HG03025 (cell line): ENCODE measurements at regions not wholly inside any gene's neighbourhood (a gene's known extent, or its start where the extent isn't known, plus 50 kb on each side); places are given as distances from the start of the nearest gene placed in this dataset.
"Not testable (repeated sequence)": the region's sequence is repeated elsewhere in the genome, so short reads cannot be mapped to it uniquely, and the experiment has no call there.

Experiments used
- ATAC-seq: cut with Tn5 transposase; IDR thresholded peaks from one replicate; pipeline ENCODE4 v1.9.1; 2021; ENCODE audit warnings: mild to moderate bottlenecking, moderate library complexity; ENCODE audit not compliant: unreplicated experiment, low FRiP score

DNA sequence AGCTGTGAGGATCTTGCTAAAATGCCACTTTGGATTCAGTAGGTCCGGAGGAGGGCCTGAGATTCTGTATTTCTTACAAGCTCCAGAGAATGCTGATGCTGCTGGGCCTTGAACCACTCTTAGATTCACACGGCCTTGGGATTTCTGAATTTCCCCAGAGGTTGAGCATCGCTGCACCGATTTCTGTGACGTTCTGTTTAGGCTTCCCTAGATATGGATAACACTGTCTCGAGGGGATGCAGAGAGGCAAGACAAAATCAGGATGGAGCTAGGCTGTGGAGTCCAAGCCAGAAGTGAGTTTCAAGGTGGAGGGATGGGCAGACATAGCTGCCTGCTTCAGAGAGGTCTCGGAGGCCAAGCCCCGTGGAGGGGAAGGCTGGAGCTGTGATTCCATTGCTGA is 415.9 kb upstream of the PROX1 start:
- ATAC-seq, result no peak

DNA sequence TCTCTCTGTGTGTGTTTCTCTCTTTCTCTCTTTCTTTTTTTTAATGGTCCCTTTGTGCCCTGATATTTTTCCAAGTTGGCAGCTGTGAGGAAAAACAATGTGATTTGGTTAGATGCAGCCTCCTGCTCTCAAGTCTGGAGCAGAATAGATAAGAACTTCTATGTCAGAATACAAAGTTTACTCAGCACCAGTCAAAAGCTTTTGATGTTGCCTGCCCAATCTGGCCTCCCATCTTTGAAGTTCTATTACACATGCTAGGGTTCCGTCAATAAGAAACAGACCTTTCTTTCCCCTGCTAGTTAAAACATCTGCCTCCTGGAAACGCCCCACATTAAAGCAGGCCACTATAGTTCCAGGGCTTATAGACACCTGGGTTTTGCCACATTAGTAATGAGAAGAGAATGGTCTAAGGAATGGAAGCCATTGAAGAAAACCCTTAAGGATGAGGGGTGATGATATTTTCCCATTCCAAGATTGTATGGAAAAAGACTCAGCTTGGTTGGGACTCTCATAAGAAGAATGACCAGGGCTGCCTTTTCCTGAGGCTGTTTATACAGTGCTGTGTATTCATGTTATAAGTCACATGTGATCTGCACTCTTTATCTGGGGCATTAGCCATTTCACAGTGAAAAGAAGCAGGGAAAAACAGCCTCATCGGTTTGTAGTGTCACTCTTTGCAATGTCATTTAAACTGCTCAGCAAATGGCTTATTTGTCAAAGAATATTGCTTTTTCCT is 414.7 kb upstream of the PROX1 start:
- ATAC-seq, result no peak

DNA sequence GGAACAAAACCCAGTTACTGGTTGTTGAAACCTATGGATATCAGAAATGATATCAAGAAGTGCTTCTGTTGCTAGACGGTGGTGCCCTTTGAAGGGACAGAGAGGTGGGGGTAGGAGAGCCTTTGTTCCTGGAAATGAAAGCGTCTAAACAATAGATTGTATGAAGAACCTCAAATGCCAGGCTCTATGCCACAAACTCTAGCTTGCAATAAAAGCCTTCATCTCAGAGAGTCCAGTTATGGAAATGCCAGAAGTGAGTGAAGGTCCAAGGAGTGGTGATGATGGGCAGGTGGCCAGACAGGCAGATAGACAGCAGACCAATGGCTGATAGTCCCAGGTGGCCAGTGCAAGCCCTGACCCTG is 414.1 kb upstream of the PROX1 start:
- no peak for ATAC-seq

DNA sequence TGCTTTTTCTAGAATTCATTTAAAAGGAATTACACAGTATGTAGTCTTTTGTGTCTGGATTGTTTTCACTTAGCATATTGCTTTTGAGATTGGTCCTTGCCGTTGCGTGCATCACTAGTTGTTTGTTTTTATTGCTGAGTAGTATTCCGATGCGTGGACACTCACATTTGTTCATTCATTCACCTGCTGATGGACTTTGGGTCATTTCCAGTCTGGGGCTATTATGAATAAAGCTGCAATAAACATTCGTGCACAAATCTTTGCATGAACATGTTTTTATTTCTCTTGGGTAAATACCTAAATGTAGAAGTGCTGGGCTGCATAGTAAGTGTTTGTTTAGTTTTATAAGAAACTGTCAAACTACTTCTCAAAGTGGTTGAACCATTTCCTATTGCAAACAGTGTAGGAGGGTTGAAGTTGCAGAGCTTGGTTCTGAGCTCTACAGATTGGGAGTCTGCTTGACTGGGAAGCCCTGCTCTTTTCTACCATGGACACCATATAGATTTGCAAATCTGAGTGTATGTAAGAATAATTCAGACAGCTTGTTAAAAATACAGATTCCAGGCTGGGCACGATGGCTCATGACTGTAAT is 404.7 kb upstream of the PROX1 start:
- no peak for ATAC-seq

DNA sequence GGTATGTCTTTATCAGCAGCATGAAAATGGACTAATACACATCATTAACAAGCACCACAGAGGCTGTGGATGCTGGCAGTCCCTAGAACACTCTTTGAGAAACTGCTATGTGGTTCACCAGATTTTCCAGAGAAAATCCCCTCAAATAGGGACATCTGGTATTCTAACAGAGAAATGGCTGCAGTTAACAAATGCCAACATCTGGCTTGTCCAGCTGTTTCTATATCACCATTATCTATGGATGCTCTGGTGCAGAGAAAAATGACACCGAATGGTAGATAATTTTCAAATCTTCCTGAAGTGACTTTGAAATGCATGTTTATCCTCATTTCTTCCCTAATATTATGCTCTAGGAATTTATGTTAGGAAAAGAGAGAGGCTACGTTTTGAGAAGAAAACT is 403.5 kb upstream of the PROX1 start:
- ATAC-seq, result no peak

DNA sequence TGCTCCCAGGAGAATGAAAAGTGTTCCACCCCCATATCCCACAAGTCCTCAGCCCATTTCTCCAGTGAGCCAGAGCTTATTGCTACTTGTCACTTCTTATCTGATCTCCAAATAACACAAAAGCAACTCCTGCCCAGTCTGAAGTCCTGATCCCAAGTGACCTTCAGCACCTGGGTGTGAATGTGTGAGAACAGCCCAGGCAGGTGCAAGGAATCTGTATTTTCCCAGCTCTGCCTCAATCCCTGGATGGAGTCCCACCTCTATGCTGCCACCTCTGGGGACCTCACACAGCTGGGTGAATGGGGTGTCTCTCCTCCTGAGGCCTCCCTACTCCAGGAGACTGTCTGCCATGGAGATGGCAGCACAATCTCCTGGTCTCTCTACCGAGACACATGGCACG is 402.4 kb upstream of the PROX1 start:
- ATAC-seq, result no peak

DNA sequence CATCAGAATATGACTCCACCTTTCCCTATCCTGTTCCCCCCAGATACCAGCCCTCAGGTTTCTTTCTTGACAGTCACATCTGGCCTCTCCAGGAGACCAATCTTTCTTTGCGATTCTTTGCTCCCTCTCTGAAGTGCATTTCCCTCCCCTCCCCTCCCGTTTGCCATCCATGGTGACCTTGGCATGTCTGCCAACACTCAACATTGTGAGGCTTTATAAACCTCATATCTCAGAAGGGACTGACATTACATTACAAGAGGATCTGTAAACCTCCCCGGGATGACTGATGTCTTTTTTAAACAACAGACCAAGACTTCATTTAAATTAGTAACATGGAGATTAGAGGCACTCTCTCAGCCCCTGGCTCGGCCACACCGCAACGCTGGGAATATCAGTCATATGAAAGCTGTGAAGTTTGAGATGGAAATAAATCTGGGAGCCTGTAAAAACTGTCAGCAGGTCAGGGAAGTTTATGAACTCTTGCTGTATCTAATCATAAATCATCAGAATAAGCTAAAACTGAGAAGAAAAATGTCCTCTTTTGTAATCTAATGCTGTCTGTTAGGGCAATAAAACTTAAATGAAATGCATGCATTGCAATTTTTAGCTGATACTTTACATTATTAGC is 401.7 kb upstream of the PROX1 start:
- ATAC-seq, result no peak

DNA sequence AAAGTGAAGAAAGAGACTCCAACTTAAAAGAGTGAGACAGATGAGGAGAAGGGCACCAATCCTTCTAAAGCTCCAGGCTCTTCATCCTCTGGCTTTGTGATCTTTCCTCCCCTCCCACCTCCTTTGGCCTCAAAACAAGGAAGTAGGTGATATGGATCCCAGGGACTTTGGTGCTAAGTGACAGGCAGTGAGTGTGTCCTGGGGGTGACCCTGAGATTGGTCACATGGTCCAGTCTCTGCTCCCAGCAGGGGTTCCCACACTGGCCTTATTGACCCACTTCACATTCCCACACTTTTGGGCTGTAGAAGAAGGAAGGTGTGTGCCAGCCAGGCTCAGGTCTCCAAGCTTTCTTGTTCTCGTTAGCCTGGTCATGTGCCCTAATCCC is 401.2 kb upstream of the PROX1 start:
- no peak for ATAC-seq

DNA sequence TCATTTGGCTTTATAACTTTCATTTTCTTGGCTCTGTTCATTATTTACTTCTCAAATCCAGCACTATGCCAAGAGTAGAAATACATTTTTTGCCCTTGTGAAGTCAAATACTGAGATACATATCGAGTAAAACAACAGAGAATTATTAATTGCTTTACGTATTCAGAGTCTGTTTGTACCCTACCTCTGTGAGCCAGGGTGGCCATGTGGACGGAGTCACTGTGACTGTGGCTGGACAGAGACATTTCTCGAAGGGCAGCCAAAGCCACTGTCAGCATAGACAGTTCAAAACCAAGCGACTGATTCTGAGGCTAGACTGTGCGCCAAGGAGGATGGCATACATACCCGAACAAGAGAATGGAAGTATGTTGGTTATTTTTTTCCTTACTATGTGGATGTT is 391.0 kb upstream of the PROX1 start:
- no peak for ATAC-seq

DNA sequence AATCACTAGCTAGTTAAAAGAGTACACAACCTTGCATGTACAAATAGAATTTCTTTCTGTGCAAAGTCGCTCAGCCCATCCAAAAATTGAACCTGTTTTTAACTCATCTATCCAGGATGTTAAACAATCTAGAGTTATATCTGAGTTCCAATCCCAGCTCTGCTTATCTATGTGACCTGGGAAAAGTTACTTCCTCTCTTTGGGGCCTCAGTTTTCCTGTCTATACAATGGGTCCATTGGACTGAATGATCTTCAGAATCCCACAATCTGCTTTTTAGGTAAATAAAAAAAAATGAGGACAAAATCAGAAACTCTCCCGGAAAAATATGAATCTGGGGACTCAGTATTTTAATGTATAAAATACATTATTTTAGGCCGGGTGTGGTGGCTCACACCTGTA is 389.5 kb upstream of the PROX1 start:
- no peak for ATAC-seq

DNA sequence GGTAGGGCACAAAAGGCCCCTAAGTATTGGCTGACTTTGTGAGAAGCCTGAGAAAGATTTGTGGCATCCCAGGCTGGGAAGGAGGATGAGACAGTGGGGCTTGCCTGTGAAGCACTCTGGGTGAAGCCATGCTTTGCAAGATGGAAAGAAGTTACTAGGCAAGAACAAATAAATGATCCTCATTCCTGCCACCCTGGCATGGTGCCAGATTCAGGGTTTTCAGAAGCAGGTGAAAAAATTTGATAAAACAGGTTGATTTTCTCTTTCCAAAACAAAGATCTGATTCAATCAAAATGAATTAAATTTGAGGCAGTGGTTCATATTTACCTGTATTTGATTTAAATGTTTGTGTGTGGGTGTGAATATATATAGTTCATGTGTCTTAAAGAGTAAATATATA is 386.9 kb upstream of the PROX1 start:
- no peak for ATAC-seq

DNA sequence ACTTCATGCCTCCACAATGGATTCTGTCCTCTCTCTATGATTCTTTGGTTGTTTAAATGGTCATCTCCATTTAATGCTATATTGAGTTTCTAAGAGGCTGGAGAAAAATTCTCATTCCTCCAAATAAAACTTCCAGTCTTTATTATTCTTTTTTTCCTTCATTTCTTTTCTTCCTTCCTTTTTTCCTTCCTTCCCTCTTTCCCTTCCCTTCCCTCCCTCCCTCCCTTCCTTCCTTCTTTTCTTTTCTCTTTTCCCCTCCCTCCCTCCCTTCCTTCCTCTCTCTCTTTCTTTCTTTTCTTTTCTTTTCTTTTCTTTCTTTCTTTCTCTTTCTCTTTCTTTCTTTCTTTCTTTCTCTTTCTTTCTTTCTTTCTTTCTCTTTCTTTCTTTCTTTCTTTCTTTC is 386.1 kb upstream of the PROX1 start:
- ATAC-seq, result not testable (repeated sequence)

DNA sequence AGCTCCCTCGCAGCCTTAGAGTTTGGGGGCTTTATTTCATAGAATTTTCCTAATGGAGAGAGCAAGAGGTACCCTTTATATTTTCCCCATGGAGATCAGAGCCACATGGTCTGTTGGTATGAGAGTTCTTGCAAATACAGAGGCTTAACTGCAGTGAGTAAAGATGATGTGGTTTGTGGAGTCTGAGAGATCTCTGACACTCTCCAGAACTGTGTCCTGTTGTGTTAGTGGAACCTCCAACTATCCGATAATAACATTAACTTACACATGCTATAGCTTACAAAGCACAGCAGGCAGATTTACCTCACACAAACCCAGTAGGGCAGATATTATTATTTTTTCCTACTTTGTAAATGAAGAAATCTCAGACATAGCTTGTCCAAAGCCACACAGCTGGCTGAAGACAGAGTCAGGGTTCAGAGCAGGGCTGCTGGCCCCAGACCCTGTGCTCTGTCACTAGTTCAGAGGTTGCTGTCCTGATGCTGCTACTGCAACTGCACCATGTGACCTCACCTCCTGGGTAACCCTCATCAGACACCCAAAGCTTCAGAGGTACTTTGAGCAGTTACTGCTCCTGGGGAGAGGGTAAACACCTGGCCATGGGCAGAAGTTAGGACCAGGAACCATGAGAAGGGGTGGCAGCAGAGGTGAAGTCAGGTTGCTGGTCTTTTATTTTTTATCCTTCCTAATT is 384.8 kb upstream of the PROX1 start:
- no peak for ATAC-seq

DNA sequence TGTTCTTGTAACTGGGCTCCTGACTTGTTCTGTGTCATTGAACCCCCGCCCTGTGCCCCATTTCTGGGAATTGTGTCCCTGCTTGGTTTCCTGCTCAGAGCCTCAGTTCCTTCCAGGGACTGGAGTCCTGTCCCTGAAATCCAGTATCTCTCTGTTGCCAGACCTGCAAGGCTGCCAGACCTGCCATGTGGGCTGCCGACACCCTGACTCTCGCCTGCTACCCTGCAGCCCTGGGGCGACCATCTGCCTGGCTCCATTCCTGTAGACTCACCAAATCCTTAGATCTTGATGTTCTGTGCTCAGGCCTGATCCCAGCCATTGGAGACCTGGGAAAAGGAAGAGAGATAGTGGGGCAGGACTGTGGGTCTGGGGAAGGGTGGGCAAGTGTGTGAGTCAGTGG is 383.3 kb upstream of the PROX1 start:
- no peak for ATAC-seq

DNA sequence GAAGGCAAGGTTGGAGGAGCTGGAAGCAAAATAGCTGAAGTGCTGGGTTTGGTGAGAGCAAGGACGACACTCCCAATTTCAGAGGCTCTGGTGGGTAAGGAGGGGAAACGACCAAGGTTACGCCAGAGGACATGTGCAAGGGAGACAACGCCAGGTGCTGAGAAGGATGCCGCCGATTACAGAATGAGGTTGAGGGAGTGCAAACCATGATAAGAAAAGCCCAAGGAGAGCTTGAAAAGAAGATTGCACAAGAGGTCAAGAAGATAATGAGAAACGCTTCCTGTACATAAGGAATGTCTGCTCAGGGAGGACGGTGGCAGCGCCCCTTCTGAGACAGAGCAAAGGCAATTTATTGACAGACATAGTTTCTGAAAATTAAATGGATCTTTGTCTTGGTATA is 382.0 kb upstream of the PROX1 start:
- no peak for ATAC-seq

DNA sequence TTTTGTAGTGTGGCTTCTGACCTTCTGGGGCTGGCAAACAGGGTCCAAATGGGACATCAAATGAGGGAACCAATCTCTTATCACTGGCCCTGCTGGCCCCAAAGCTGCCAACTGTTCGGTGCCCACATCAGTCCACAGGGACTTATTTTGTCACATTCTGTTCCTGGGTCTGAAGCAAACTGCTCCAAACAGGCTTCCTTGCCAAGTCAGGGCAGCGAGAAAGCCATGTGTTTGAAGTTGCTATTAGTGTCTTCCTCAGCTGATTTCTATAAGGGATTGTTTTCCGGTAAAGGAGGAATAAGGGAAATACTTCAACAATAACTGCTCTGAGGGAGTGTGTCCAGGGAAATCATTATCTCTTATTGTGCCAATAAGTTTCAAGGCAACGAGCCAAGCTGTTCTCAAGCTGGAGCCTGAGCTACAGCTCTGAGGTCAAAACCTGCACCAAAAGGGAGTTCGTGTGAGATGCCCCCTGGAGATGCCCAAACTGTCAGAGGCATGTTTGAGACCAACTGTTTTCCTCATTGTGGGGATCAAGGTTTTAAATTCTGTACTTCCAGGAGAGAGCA is 381.4 kb upstream of the PROX1 start:
- no peak for ATAC-seq

DNA sequence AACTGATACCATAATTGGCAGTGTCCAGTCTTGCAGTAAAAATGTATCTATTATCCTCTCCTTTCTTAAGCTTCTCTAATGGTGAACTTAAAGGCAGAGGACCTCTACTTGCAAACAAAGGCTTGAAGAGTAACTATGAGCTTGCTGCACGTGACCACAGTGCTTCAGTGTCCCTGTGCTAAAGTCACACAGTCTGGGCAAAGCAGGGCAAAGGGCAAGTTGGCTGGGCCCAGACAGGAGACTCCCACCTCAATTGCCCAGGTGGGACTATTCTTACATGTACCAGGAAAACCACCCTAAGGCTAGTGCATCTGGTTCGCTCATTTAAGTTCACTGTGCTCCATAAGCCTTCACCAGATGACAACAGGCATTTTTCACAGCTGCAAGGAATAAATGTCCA is 374.2 kb upstream of the PROX1 start:
- ATAC-seq, result no peak

DNA sequence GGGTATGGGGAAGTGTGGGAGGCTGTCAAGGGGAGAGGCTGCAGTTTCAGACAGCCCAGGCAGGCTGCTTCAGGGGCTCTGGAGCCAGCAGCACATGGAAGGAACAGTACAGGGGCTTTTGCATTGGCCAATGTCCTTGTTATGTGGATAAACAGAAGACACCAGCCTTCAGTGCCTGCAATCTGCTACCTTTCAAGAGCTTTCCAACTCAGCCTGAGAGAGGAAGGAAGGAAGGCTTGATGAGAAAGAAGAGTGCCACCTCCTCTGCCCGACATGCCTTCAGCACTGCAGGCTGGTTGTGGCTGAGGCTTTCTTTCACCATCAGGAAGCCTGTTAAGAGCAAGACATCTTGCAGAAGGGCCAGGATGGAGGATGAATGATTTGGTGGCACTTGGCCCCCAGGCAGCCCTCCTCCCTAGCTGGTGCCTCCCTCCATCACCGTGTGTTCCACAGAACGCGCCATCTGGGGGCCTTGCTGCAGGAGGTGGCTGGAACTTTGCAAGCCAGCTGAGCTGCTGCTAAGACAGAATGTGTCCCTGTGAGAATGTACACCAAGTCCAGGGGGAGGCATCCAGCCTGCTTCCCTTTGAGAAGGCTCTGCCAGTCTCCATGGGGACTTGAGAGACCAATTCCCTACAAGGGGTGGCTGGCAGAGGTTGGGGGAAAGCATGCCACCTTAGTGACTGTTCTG is 372.4 kb upstream of the PROX1 start:
- no peak for ATAC-seq

DNA sequence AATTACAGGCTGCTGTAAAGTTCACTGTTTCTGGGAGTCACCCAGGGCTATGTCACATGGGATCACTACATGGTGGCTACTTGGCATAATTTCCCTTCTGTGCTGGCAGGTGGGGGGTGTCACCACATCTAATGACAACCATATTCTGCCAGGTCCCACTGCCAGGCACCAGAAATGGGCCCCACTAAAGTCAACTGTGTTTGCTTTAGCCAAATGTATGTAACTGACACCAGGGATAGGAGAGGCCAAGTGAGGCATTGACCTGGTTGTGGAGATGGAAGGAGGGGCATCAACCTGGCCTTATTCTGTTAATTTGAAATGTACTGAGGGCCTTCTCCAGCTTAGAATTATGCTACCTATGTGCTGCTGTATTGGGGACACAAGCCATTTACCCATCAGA is 370.6 kb upstream of the PROX1 start:
- ATAC-seq, result no peak

DNA sequence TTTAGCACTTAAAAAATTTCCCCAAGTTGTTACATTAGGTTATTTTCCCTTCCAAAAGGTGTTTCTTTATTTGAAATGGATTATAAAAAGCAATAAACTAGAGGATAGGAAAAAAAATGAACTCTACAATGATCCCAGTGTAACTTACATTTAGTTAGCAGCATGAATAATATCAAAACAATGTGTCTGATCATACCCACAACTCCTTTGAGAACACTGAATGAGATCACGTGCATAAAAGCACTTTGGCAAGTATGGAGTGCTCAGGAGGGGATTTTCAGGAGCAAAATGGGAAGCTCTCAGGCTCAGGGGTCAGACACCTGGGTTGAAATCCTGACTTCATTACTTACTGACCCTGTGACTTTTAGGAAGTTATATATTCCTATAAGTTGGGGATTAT is 369.7 kb upstream of the PROX1 start:
- no peak for ATAC-seq

DNA sequence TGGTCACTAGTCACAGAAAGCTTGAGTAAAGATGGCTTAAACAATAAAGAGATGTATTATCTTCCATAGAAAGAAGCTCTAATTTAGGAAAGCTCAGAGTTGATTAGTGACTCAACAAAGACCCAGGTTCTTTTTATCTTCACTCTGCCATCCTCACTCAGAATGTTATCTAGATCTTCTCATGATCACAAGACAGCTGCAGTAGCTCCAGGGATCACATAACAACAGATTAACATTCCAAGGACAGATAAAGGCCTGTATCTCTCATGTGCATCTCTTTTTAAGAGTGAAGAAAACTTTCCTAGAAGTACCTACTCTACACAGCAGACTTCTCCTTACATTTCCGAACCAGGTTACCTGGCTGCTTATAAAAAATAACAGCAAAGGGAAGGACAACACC is 368.7 kb upstream of the PROX1 start:
- ATAC-seq, result no peak
